ENCODE measurements at regions not wholly inside any gene's neighbourhood (a gene's known extent, or its start where the extent isn't known, plus 50 kb on each side); places are given as distances from the start of the nearest gene placed in this dataset.

- no peak for TF ChIP-seq POLR2AphosphoS5 (IDR thresholded peaks at IDR 0.05; ENCODE audit: low read depth, low read length)
- TF ChIP-seq, protein P1, sequence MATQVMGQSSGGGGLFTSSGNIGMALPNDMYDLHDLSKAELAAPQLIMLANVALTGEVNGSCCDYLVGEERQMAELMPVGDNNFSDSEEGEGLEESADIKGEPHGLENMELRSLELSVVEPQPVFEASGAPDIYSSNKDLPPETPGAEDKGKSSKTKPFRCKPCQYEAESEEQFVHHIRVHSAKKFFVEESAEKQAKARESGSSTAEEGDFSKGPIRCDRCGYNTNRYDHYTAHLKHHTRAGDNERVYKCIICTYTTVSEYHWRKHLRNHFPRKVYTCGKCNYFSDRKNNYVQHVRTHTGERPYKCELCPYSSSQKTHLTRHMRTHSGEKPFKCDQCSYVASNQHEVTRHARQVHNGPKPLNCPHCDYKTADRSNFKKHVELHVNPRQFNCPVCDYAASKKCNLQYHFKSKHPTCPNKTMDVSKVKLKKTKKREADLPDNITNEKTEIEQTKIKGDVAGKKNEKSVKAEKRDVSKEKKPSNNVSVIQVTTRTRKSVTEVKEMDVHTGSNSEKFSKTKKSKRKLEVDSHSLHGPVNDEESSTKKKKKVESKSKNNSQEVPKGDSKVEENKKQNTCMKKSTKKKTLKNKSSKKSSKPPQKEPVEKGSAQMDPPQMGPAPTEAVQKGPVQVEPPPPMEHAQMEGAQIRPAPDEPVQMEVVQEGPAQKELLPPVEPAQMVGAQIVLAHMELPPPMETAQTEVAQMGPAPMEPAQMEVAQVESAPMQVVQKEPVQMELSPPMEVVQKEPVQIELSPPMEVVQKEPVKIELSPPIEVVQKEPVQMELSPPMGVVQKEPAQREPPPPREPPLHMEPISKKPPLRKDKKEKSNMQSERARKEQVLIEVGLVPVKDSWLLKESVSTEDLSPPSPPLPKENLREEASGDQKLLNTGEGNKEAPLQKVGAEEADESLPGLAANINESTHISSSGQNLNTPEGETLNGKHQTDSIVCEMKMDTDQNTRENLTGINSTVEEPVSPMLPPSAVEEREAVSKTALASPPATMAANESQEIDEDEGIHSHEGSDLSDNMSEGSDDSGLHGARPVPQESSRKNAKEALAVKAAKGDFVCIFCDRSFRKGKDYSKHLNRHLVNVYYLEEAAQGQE (IDR thresholded peaks at IDR 0.05; ENCODE audit: insufficient read depth in 1 of 2, low read depth in 2 of 2, low read length in 2 of 2): no peak
- no peak for TF ChIP-seq TAF1 (IDR thresholded peaks at IDR 0.05; ENCODE audit: borderline replicate concordance, insufficient read depth, low read length)
- TF ChIP-seq SIN3A (IDR thresholded peaks at IDR 0.05; ENCODE audit: borderline replicate concordance, insufficient read depth, low read length): no peak
- no peak for TF ChIP-seq FOXP2 (optimal IDR thresholded peaks at IDR 0.05; ENCODE audit: borderline replicate concordance, extremely low read depth, extremely low read length, insufficient read depth)
These were observed 162.4 kb downstream of the ZDHHC21 start for GRCh38 chr9:14530841-14531240.
